ENCODE measurements at regions not wholly inside any gene's neighbourhood (a gene's known extent, or its start where the extent isn't known, plus 50 kb on each side); places are given as distances from the start of the nearest gene placed in this dataset.
A peak's percentile ranks its signal among the peaks of the same experiment; 100 is the strongest.

- peak; percentile 44 for TF ChIP-seq CTCF (conservative IDR thresholded peaks at IDR 0.05)
- H3K27me3 Mint-ChIP-seq (ENCODE audit: low read depth) = no peaks in the 10 kb centered on the region
Observed at GRCh38 chr14:40870252-40870651, 736.4 kb upstream of the LRFN5 start.

GRCh38 chr14:40859055-40859454 is 747.6 kb upstream of the LRFN5 start:
- H3K27me3 Mint-ChIP-seq (ENCODE audit: low read depth) = no peaks in the 10 kb centered on the region
- TF ChIP-seq CTCF (conservative IDR thresholded peaks at IDR 0.05) = no peak
- H3K4me3 Mint-ChIP-seq = no peak overlapping the region
- no peak overlapping the region for H3K27ac Mint-ChIP-seq (ENCODE audit: unreplicated experiment)
- H3K4me1 Mint-ChIP-seq = peaks cover 14% of the 10 kb centered on the region
- H3K9me3 Mint-ChIP-seq = peaks cover 7% of the 10 kb centered on the region
- H3K36me3 Mint-ChIP-seq (ENCODE audit: low read depth) = no peaks in the 10 kb centered on the region
- no peak for DNase-seq (ENCODE audit: low read depth, low spot score)

More at GRCh38 chr14:40870252-40870651, 736.4 kb upstream of the LRFN5 start:
- no peak overlapping the region for H3K27ac Mint-ChIP-seq (ENCODE audit: unreplicated experiment)
- H3K36me3 Mint-ChIP-seq (ENCODE audit: low read depth) = no peaks in the 10 kb centered on the region
- peaks cover 6% of the 10 kb centered on the region for H3K9me3 Mint-ChIP-seq
- H3K4me1 Mint-ChIP-seq = no peaks in the 10 kb centered on the region
- H3K4me3 Mint-ChIP-seq = no peak overlapping the region
- DNase-seq (ENCODE audit: low read depth, low spot score) = no peak

GRCh38 chr14:40855343-40855742 is 751.3 kb upstream of the LRFN5 start:
- TF ChIP-seq CTCF (conservative IDR thresholded peaks at IDR 0.05) = no peak
- Mint-ChIP-seq H3K9me3 (no peaks in the 10 kb centered on the region), H3K4me1 (peaks cover 14% of the 10 kb centered on the region), H3K4me3 (no peak overlapping the region), H3K27me3 (ENCODE audit: low read depth) (no peaks in the 10 kb centered on the region), H3K27ac (ENCODE audit: unreplicated experiment) (no peak overlapping the region), H3K36me3 (ENCODE audit: low read depth) (no peaks in the 10 kb centered on the region)
- DNase-seq (ENCODE audit: low read depth, low spot score) = no peak

- no peaks in the 10 kb centered on the region for H3K9me3 Mint-ChIP-seq
- DNase-seq (ENCODE audit: low read depth, low spot score) = no peak
- H3K4me3 Mint-ChIP-seq = no peak overlapping the region
- no peak for TF ChIP-seq CTCF (conservative IDR thresholded peaks at IDR 0.05)
- no peaks in the 10 kb centered on the region for H3K4me1 Mint-ChIP-seq
- no peak overlapping the region for H3K27ac Mint-ChIP-seq (ENCODE audit: unreplicated experiment)
- no peaks in the 10 kb centered on the region for H3K36me3 Mint-ChIP-seq (ENCODE audit: low read depth)
- no peaks in the 10 kb centered on the region for H3K27me3 Mint-ChIP-seq (ENCODE audit: low read depth)
Observed at GRCh38 chr14:40850191-40850590, 756.5 kb upstream of the LRFN5 start.

GRCh38 chr14:40847480-40847879 is 759.2 kb upstream of the LRFN5 start:
- Mint-ChIP-seq H3K4me1 (peaks cover 5% of the 10 kb centered on the region), H3K9me3 (no peaks in the 10 kb centered on the region), H3K4me3 (no peak overlapping the region), H3K36me3 (ENCODE audit: low read depth) (no peaks in the 10 kb centered on the region), H3K27ac (ENCODE audit: unreplicated experiment) (peak overlapping the region; percentile 78), H3K27me3 (ENCODE audit: low read depth) (no peaks in the 10 kb centered on the region)
- no peak for TF ChIP-seq CTCF (conservative IDR thresholded peaks at IDR 0.05)
- no peak for DNase-seq (ENCODE audit: low read depth, low spot score)

GRCh38 chr14:40842816-40843215 is 763.9 kb upstream of the LRFN5 start:
- H3K27ac Mint-ChIP-seq (ENCODE audit: unreplicated experiment) = no peak overlapping the region
- H3K4me1 Mint-ChIP-seq = peaks cover 5% of the 10 kb centered on the region
- no peak for TF ChIP-seq CTCF (conservative IDR thresholded peaks at IDR 0.05)
- peaks cover 1% of the 10 kb centered on the region for H3K9me3 Mint-ChIP-seq
- no peaks in the 10 kb centered on the region for H3K27me3 Mint-ChIP-seq (ENCODE audit: low read depth)
- no peak for DNase-seq (ENCODE audit: low read depth, low spot score)
- no peak overlapping the region for H3K4me3 Mint-ChIP-seq
- no peaks in the 10 kb centered on the region for H3K36me3 Mint-ChIP-seq (ENCODE audit: low read depth)

All from neural crest cell (in vitro differentiated cells).